ENCODE measurements at regions not wholly inside any gene's neighbourhood (a gene's known extent, or its start where the extent isn't known, plus 50 kb on each side); places are given as distances from the start of the nearest gene placed in this dataset.

DNA sequence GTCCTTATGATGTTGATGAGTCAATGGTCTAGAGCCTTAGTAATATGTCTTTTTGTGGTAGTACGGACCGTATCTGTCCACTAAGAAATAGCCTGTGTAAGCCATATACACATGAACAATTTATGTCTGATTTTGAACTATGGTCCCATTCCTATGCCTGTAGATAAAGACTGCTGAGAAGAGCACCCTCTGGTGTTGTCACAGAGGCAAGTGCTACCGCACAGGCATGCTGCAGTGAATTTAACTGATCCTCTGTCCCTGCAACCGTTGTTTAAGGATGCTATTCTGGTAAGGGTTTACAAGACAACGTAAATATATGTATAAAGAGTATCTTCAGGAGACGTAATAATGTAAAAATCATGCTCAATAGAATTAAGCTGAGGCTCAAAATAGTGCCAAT, 170.7 kb downstream of the UBE3A start:
- TF ChIP-seq, protein P1, sequence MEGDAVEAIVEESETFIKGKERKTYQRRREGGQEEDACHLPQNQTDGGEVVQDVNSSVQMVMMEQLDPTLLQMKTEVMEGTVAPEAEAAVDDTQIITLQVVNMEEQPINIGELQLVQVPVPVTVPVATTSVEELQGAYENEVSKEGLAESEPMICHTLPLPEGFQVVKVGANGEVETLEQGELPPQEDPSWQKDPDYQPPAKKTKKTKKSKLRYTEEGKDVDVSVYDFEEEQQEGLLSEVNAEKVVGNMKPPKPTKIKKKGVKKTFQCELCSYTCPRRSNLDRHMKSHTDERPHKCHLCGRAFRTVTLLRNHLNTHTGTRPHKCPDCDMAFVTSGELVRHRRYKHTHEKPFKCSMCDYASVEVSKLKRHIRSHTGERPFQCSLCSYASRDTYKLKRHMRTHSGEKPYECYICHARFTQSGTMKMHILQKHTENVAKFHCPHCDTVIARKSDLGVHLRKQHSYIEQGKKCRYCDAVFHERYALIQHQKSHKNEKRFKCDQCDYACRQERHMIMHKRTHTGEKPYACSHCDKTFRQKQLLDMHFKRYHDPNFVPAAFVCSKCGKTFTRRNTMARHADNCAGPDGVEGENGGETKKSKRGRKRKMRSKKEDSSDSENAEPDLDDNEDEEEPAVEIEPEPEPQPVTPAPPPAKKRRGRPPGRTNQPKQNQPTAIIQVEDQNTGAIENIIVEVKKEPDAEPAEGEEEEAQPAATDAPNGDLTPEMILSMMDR (IDR thresholded peaks at IDR 0.05; ENCODE audit: unreplicated experiment) = peak; percentile 35
- Mint-ChIP-seq H3K4me3 (ENCODE audit: low read depth) (no peak overlapping the region), H3K4me1 (ENCODE audit: low read depth) (no peaks in the 10 kb centered on the region), H3K27ac (no peak overlapping the region), H3K27me3 (no peaks in the 10 kb centered on the region), H3K36me3 (ENCODE audit: insufficient read depth) (no peaks in the 10 kb centered on the region), H3K9me3 (ENCODE audit: low read depth) (peaks cover 18% of the 10 kb centered on the region)
- DNase-seq (ENCODE audit: low spot score, unreplicated experiment) = no peak

All from progenitor cell of endocrine pancreas (in vitro differentiated cells).